Muscle layer of duodenum (tissue), 2 donors: ENCODE measurements at regions not wholly inside any gene's neighbourhood (a gene's known extent, or its start where the extent isn't known, plus 50 kb on each side); places are given as distances from the start of the nearest gene placed in this dataset.

Experiments used
- H3K27ac ChIP-seq: one replicate; pipeline ENCODE4 v1.7.0; 2013; ENCODE audit warnings: mild to moderate bottlenecking, low read length
- H3K27me3 ChIP-seq: one replicate; pipeline ENCODE4 v1.7.0; 2013; ENCODE audit warnings: low read depth, mild to moderate bottlenecking, control low read depth, low read length
- H3K36me3 ChIP-seq, 2 donors: one replicate each; pipeline ENCODE4 v1.7.0; 2013; ENCODE audit warnings: low read length in 2 of 2, control low read depth in 1 of 2, mild to moderate bottlenecking in 1 of 2; ENCODE audit not compliant: insufficient read depth in 2 of 2, control insufficient read depth in 1 of 2
- H3K4me1 ChIP-seq, 2 donors: one replicate each; pipeline ENCODE4 v1.7.0; 2013; ENCODE audit warnings: low read length in 2 of 2, mild to moderate bottlenecking in 2 of 2, control low read depth in 1 of 2, moderate library complexity in 1 of 2; ENCODE audit not compliant: insufficient read depth in 2 of 2, control insufficient read depth in 1 of 2
- H3K4me3 ChIP-seq, 2 donors: one replicate each; pipeline ENCODE4 v1.7.0; 2013; ENCODE audit warnings: low read length in 2 of 2, low read depth in 1 of 2, mild to moderate bottlenecking in 1 of 2
- H3K9me3 ChIP-seq, 2 donors: one replicate each; pipeline ENCODE4 v1.7.0; 2013; ENCODE audit warnings: low read length in 2 of 2, control low read depth in 1 of 2, mild to moderate bottlenecking in 1 of 2; ENCODE audit not compliant: control insufficient read depth in 1 of 2
- donor health status: healthy.

- H3K36me3 ChIP-seq, result no peaks in the 10 kb centered on the region
- no peaks in the 10 kb centered on the region for H3K27me3 ChIP-seq
- peaks cover 0 to 5% of the 10 kb centered on the region in 2 donors for H3K9me3 ChIP-seq
- H3K4me1 ChIP-seq, result no peaks in the 10 kb centered on the region
- no peak overlapping the region for H3K27ac ChIP-seq
- H3K4me3 ChIP-seq, result no peak overlapping the region
These were observed 511.6 kb upstream of the IGFBP3 start for GRCh38 chr7:46432708-46433107.

- Histone ChIP-seq H3K4me3 (no peak overlapping the region), H3K27me3 (no peaks in the 10 kb centered on the region), H3K27ac (no peak overlapping the region)
These were observed 507.2 kb upstream of the IGFBP3 start for GRCh38 chr7:46428295-46428694.

GRCh38 chr7:46424934-46425333, 503.9 kb upstream of the IGFBP3 start:
- no peaks in the 10 kb centered on the region for H3K4me1 ChIP-seq
- H3K4me3 ChIP-seq, result no peak overlapping the region
- no peaks in the 10 kb centered on the region for H3K36me3 ChIP-seq
- no peak overlapping the region for H3K27ac ChIP-seq
- H3K27me3 ChIP-seq, result no peaks in the 10 kb centered on the region
- H3K9me3 ChIP-seq, result no peaks in the 10 kb centered on the region

More at GRCh38 chr7:46428295-46428694, 507.2 kb upstream of the IGFBP3 start:
- Histone ChIP-seq H3K36me3 (no peaks in the 10 kb centered on the region), H3K4me1 (no peaks in the 10 kb centered on the region), H3K9me3 (no peaks in the 10 kb centered on the region)

GRCh38 chr7:46421441-46422230, 500.6 kb upstream of the IGFBP3 start:
- Histone ChIP-seq H3K4me3 (no peak overlapping the region), H3K36me3 (no peaks in the 10 kb centered on the region), H3K27ac (no peak overlapping the region), H3K27me3 (no peaks in the 10 kb centered on the region), H3K9me3 (no peaks in the 10 kb centered on the region), H3K4me1 (no peaks in the 10 kb centered on the region)

GRCh38 chr7:46414946-46415345, 493.9 kb upstream of the IGFBP3 start:
- Histone ChIP-seq H3K27me3 (no peaks in the 10 kb centered on the region), H3K36me3 (no peaks in the 10 kb centered on the region), H3K4me3 (no peak overlapping the region), H3K4me1 (no peaks in the 10 kb centered on the region), H3K9me3 (no peaks in the 10 kb centered on the region), H3K27ac (no peak overlapping the region)

GRCh38 chr7:46411236-46411635, 490.2 kb upstream of the IGFBP3 start:
- Histone ChIP-seq H3K36me3 (no peaks in the 10 kb centered on the region), H3K27ac (no peak overlapping the region), H3K9me3 (no peaks in the 10 kb centered on the region), H3K4me3 (no peak overlapping the region), H3K27me3 (no peaks in the 10 kb centered on the region), H3K4me1 (no peaks in the 10 kb centered on the region)

- no peaks in the 10 kb centered on the region for H3K36me3 ChIP-seq
- H3K4me3 ChIP-seq, result no peak overlapping the region
- H3K9me3 ChIP-seq, result no peaks in the 10 kb centered on the region
- no peak overlapping the region for H3K27ac ChIP-seq
- no peaks in the 10 kb centered on the region for H3K4me1 ChIP-seq
- H3K27me3 ChIP-seq, result no peaks in the 10 kb centered on the region
These were observed 486.1 kb upstream of the IGFBP3 start for GRCh38 chr7:46407125-46407524.

GRCh38 chr7:46397591-46397990, 476.5 kb upstream of the IGFBP3 start:
- H3K27ac ChIP-seq, result no peak overlapping the region
- H3K27me3 ChIP-seq, result no peaks in the 10 kb centered on the region
- no peaks in the 10 kb centered on the region for H3K36me3 ChIP-seq
- peaks cover 0 to 2% of the 10 kb centered on the region in 2 donors for H3K9me3 ChIP-seq
- H3K4me1 ChIP-seq, result no peaks in the 10 kb centered on the region
- H3K4me3 ChIP-seq, result no peak overlapping the region

GRCh38 chr7:46396481-46396880, 475.4 kb upstream of the IGFBP3 start:
- Histone ChIP-seq H3K9me3 (peaks cover 0 to 2% of the 10 kb centered on the region in 2 donors), H3K4me1 (peaks cover 1 to 3% of the 10 kb centered on the region in 2 donors), H3K36me3 (no peaks in the 10 kb centered on the region), H3K27ac (no peak overlapping the region), H3K27me3 (no peaks in the 10 kb centered on the region), H3K4me3 (no peak overlapping the region)

GRCh38 chr7:46393142-46393541, 472.1 kb upstream of the IGFBP3 start:
- Histone ChIP-seq H3K27me3 (no peaks in the 10 kb centered on the region), H3K36me3 (no peaks in the 10 kb centered on the region), H3K9me3 (no peaks in the 10 kb centered on the region), H3K4me1 (peaks cover 7 to 14% of the 10 kb centered on the region in 2 donors), H3K4me3 (no peak overlapping the region), H3K27ac (no peak overlapping the region)

- Histone ChIP-seq H3K4me1 (peaks cover 7 to 14% of the 10 kb centered on the region in 2 donors), H3K4me3 (no peak overlapping the region), H3K27me3 (no peaks in the 10 kb centered on the region), H3K27ac (no peak overlapping the region), H3K36me3 (no peaks in the 10 kb centered on the region), H3K9me3 (peaks cover 0 to 4% of the 10 kb centered on the region in 2 donors)
These were observed 470.4 kb upstream of the IGFBP3 start for GRCh38 chr7:46391231-46392201.
